Gastroesophageal sphincter (tissue), 3 donors: ENCODE measurements at regions not wholly inside any gene's neighbourhood (a gene's known extent, or its start where the extent isn't known, plus 50 kb on each side); places are given as distances from the start of the nearest gene placed in this dataset.

Experiments used
- CTCF ChIP-seq, 4 experiments: fragments of 200-600 bp in 2 of 4; fragments of 450-650 bp in 2 of 4; sonication (generic) in 1 of 4; IDR thresholded peaks; one replicate each; pipeline ENCODE4 v1.5.1; 2017 to 2019; ENCODE audit warnings: antibody characterized with exemption in 4 of 4, mild to moderate bottlenecking in 2 of 4, moderate library complexity in 2 of 4
- POLR2A ChIP-seq, 2 donors: fragments of 450-650 bp; IDR thresholded peaks; one replicate each; pipeline ENCODE4 v1.6.1; 2017; ENCODE audit warnings: antibody characterized with exemption in 2 of 2, mild to moderate bottlenecking in 2 of 2, moderate library complexity in 1 of 2
- POLR2AphosphoS5 ChIP-seq: sonication (generic); formaldehyde crosslinking; IDR thresholded peaks from one replicate; pipeline ENCODE4 v1.6.1; 2017; ENCODE audit warnings: antibody characterized with exemption

DNA sequence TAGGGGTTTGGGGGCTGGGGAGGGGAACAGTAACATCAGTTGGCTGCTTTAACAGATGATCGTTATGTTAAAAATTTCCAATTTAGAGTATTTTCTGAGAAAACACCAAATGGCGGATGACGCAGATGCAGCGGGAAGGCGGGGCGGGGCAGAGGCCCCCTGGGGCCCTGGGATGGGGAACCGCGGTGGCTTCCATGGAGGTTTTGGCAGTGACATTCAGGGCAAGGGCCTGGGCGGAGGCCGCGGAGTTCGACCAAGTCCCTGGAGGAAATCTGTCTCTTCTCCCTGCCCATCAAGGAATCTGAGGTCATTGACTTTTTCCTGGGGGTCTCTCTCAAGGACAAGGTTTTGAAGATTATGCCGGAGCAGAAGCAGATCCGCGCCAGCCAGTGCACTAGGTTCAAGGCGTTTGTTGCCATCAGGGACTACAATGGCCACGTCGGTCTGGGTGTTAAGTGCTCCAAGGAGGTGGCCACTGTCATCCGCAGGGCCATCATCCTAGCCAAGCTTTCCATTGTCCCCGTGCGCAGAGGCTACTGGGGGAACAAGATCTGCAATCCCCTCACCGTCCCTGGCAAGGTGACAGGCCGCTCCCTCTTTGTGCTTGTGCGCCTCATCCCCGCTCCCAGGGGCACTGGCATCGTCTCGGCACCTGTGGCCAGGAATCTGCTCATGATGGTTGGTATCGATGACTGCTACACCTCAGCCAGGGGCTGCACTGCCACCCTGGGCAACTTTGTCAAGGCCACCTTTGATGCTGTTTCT lies 310.2 kb downstream of the PTPRC start:
- TF ChIP-seq POLR2A (IDR thresholded peaks at IDR 0.05), result no peak
- no peak for TF ChIP-seq CTCF (IDR thresholded peaks at IDR 0.05)
- TF ChIP-seq POLR2AphosphoS5, result no peak
